ENCODE measurements at regions not wholly inside any gene's neighbourhood (a gene's known extent, or its start where the extent isn't known, plus 50 kb on each side); places are given as distances from the start of the nearest gene placed in this dataset.
"Not testable (repeated sequence)": the region's sequence is repeated elsewhere in the genome, so short reads cannot be mapped to it uniquely, and the experiment has no call there.

DNA sequence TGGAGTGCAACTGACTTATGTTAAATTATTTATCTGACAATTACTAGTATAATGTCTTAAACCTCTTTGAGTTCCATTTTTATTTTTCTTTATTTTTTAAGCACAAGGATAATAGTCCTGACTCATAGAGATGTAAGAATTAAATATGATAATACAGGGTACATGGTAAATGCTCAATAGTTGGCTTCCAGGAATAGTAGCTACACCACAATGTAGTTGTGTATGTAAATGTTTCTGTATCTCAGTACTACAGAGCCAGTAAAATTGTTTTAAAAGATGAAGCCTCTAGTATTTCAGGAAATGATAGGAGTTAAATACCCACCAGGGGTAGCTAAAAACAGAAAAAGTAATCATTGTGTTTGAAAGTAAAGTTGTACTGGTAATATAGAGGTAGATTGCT lies 487.4 kb upstream of the IRAK1BP1 start:
- Histone ChIP-seq H3K27ac (no peak overlapping the region), H3K9me3 (no peaks in the 10 kb centered on the region), H3K27me3 (no peaks in the 10 kb centered on the region), H3K4me1 (no peaks in the 10 kb centered on the region), H3K36me3 (replicated peaks in 1 of 2; ENCODE audit: insufficient read depth in 1 of 2, low read depth in 2 of 2) (no peaks in the 10 kb centered on the region), H3K4me3 (no peak overlapping the region)
- TF ChIP-seq POLR2A (IDR thresholded peaks at IDR 0.05) = no peak
- TF ChIP-seq, protein P1, sequence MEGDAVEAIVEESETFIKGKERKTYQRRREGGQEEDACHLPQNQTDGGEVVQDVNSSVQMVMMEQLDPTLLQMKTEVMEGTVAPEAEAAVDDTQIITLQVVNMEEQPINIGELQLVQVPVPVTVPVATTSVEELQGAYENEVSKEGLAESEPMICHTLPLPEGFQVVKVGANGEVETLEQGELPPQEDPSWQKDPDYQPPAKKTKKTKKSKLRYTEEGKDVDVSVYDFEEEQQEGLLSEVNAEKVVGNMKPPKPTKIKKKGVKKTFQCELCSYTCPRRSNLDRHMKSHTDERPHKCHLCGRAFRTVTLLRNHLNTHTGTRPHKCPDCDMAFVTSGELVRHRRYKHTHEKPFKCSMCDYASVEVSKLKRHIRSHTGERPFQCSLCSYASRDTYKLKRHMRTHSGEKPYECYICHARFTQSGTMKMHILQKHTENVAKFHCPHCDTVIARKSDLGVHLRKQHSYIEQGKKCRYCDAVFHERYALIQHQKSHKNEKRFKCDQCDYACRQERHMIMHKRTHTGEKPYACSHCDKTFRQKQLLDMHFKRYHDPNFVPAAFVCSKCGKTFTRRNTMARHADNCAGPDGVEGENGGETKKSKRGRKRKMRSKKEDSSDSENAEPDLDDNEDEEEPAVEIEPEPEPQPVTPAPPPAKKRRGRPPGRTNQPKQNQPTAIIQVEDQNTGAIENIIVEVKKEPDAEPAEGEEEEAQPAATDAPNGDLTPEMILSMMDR (IDR thresholded peaks at IDR 0.05) = no peak
- ATAC-seq (no peak), DNase-seq (no peak)
- intact Hi-C loops (cut with DNase I) = no loop called here

DNA sequence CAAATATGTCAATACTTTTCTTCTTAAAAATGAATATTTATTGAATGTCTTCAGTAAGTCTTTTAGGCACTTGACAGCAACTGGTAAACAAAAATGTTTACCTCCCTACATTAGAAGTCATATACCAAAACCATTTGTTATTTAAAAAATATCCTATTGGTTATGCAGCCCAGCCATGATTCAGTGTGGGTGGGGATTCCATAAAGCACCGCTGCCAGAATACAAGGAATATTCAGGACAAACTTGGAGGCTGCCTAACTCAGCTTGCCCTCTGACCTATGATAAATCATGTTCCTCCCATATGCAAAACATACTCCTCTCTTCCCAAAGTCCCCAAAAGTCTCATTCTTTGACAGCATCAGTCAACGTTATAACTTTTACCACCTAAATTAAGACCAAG lies 486.8 kb upstream of the IRAK1BP1 start:
- no peak overlapping the region for H3K27ac ChIP-seq
- DNase-seq = no peak
- intact Hi-C loops (cut with DNase I) = no loop called here
- no peak for TF ChIP-seq POLR2A (IDR thresholded peaks at IDR 0.05)
- TF ChIP-seq, protein P1 (IDR thresholded peaks at IDR 0.05) = no peak
- H3K9me3 ChIP-seq = no peaks in the 10 kb centered on the region
- no peaks in the 10 kb centered on the region for H3K4me1 ChIP-seq
- H3K27me3 ChIP-seq = no peaks in the 10 kb centered on the region
- no peak overlapping the region for H3K4me3 ChIP-seq
- ATAC-seq = no peak
- no peaks in the 10 kb centered on the region for H3K36me3 ChIP-seq (replicated peaks in 1 of 2; ENCODE audit: insufficient read depth in 1 of 2, low read depth in 2 of 2)
- 69 to 72% methylated on average over 2 of the region's 2 CpGs for WGBS, 2 donors

DNA sequence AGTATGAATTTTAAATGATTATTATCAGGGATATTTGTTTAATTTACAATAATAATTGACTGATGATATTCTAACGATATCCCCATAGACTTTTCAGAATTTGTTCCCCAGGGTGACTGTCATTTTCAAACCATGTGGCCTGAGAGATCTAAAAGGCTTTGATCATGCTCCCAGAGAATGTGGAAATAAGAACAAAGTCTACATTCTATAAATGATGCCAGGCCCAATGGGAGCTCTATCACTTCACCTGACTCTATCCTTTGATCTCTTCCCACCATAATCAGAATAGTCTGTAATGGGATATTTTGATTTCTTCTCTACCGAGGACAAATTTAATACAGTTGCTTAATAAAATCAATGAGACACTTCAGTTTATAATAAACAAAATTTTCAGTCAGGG lies 483.4 kb upstream of the IRAK1BP1 start:
- Histone ChIP-seq H3K4me3 (no peak overlapping the region), H3K9me3 (no peaks in the 10 kb centered on the region), H3K27ac (no peak overlapping the region), H3K36me3 (replicated peaks in 1 of 2; ENCODE audit: insufficient read depth in 1 of 2, low read depth in 2 of 2) (no peaks in the 10 kb centered on the region), H3K4me1 (no peaks in the 10 kb centered on the region), H3K27me3 (no peaks in the 10 kb centered on the region)
- DNase-seq = no peak
- intact Hi-C loops (cut with DNase I) = no loop called here
- 17 to 37% methylated on average over 2 of the region's 2 CpGs for WGBS, 2 donors
- TF ChIP-seq, protein P1 (IDR thresholded peaks at IDR 0.05) = no peak
- TF ChIP-seq POLR2A (IDR thresholded peaks at IDR 0.05) = no peak
- ATAC-seq = no peak

DNA sequence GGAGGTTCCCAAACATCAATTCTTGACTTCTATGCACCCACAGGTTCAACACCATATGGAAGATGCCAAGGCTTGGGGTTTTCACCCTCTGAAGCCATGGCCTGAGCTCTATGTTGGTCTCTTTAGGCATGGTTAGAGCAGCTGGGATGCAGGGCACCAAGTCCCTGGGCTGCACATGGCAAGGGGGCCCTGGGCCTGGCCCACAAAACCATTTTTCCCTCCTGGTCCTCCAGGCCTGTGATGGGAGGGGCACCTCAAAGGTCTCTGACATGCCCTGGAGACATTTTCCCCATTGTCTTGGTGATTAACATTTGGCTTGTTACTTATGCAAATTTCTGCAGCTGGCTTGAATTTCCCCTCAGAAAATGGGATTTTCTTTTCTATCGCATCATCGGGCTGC lies 480.5 kb upstream of the IRAK1BP1 start:
- H3K27ac ChIP-seq; intact Hi-C loops (cut with DNase I); H3K27me3 ChIP-seq; H3K4me1 ChIP-seq; H3K36me3 ChIP-seq (replicated peaks in 1 of 2; ENCODE audit: insufficient read depth in 1 of 2, low read depth in 2 of 2); ATAC-seq; H3K9me3 ChIP-seq; H3K4me3 ChIP-seq; DNase-seq: not testable (repeated sequence)
- 72 to 92% methylated on average over 2 of the region's 2 CpGs for WGBS, 2 donors

DNA sequence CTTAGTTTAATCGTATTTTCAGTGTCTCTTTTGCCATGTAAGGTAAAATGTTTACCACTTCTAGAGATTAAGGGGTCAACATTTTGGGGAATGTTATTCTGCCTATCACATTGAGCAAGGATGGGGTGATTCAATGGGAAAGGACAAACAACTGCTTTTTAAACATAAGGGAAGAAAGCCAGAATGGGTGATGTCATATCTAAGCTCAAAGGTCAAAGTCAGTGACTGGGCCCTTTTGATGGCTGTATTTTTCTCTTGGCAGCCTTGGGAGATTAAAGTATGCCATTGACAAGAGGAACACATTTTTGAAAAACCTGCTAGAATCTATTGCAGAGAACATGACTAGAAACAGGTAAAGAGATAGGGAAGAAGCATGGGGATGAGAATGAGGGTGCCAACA lies 477.3 kb upstream of the IRAK1BP1 start:
- Histone ChIP-seq H3K4me1 (no peaks in the 10 kb centered on the region), H3K4me3 (no peak overlapping the region), H3K27me3 (no peaks in the 10 kb centered on the region), H3K36me3 (replicated peaks in 1 of 2; ENCODE audit: insufficient read depth in 1 of 2, low read depth in 2 of 2) (no peaks in the 10 kb centered on the region), H3K27ac (no peak overlapping the region), H3K9me3 (no peaks in the 10 kb centered on the region)
- TF ChIP-seq, protein P1 (IDR thresholded peaks at IDR 0.05) = no peak
- no peak for TF ChIP-seq POLR2A (IDR thresholded peaks at IDR 0.05)
- intact Hi-C loops (cut with DNase I) = no loop called here
- DNase-seq (no peak), ATAC-seq (peak; percentile 52)
- WGBS, 2 donors = 59 to 60% methylated on average over 1 of the region's 1 CpG
